RWPE1 (cell line): ENCODE measurements at regions not wholly inside any gene's neighbourhood (a gene's known extent, or its start where the extent isn't known, plus 50 kb on each side); places are given as distances from the start of the nearest gene placed in this dataset.

Experiments
- CTCF ChIA-PET: fragments of 350-600 bp; sonication (Branson Sonifier 250); formaldehyde crosslinking; extraction: SDS; loops from one replicate; lab custom pipeline; 2021; lab: Yijun Ruan, JAX
- POLR2A ChIA-PET: fragments of 400-600 bp; formaldehyde crosslinking; extraction: SDS; loops from one replicate; lab custom pipeline; 2020; ENCODE audit warnings: antibody characterized with exemption; ENCODE audit not compliant: low non-redundant PET; lab: Yijun Ruan, JAX
- DNase-seq: peaks from one replicate; pipeline ENCODE4 v3.0.0; 2012; ENCODE audit warnings: low spot score
- H3K27ac ChIP-seq: fragments of 450-650 bp; 2 replicates; pipeline ENCODE4 v1.5.1; 2017
- CTCF ChIP-seq: fragments of 450-650 bp; conservative IDR thresholded peaks from 2 replicates; pipeline ENCODE4 v1.5.1; 2017; ENCODE audit warnings: low read depth, mild to moderate bottlenecking

DNA sequence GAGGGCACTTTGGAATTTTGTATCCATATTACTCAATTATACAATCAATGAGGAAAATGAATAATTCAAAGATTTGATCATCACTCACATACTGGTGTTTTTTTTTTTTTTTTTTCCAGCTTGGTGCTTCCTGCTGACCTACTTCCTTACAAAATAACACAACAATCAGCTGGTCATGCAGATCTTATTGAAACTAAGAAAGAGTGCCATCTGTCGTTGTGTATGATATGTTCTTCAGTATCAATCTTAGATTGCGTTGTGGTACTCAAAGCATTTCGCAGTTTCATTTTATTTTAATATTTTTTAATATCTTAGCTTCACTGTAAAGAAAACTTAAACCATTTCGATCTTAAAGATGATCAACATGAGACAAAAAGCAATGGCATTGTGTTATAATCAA lies 155.6 kb downstream of the OGFRL1 start:
- ChIA-PET POLR2A (no interaction called here), CTCF (interaction anchor here (0.6 kb wide), 2 partner anchors 16 to 128 kb away, joined by 3 to 5 read pairs; no protein-coding TSS in a partner anchor)
- H3K27ac ChIP-seq, result no peak overlapping the region
- TF ChIP-seq CTCF, result no peak
- DNase-seq, result no peak

- CTCF ChIA-PET, result no interaction called here
- POLR2A ChIA-PET, result no interaction called here
- DNase-seq, result no peak
- no peak overlapping the region for H3K27ac ChIP-seq
- TF ChIP-seq CTCF, result no peak
Observed at GRCh38 chr6:71446057-71446456, 157.4 kb downstream of the OGFRL1 start.

GRCh38 chr6:71446470-71446869 lies 157.9 kb downstream of the OGFRL1 start:
- ChIA-PET POLR2A (no interaction called here), CTCF (no interaction called here)
- no peak overlapping the region for H3K27ac ChIP-seq
- no peak for TF ChIP-seq CTCF
- no peak for DNase-seq

DNA sequence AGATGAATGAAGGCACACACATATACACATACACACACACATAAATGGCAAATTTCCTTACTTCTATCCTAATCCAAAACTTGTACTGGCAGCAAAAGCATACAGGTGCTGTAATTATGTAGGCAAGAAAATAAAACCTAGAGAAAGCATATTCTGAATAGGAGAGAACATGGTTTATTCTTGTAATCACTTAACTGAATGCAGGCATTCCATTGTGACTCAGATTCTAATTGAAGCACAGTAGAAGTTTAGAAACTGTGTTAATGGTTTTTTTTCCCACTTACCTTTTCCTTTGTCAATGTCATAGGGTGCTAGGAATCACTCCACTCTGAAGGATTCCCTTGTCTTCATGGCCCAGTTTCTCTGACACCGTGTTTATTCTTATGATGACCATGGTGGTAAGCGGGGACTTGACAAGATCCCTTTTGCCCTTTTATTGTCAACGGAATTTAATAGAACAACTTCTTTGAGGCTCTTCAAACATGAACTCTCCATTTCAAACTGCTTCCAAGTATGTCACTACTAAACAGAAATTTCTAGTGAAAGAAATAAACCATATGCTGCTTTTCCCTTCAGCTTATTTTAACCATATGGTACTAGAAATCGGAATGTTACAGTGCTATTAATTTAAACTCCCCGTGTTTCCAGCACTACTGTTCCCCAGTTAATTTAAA lies 164.2 kb downstream of the OGFRL1 start:
- POLR2A ChIA-PET, result no interaction called here
- CTCF ChIA-PET, result interaction anchor here (1.0 kb wide), 1 partner anchor 46 kb away, joined by 3 read pairs; no protein-coding TSS in a partner anchor
- no peak overlapping the region for H3K27ac ChIP-seq
- no peak for TF ChIP-seq CTCF
- DNase-seq, result no peak

DNA sequence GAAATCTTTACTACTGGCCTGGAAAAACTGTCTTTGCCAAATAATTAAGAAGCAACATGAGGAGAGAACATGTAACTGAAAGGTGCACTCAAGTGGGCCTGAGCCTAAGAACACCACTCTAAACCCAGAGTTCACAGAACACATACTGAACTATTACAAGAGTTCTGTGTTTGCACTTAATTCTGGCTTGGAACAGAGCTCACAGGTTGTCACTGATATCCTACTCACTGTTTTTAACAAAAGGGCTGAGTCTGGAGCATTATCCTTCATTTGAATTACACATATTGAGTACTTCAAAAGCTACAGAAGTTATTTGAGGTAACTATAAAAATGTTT lies 164.7 kb downstream of the OGFRL1 start:
- DNase-seq, result no peak
- ChIA-PET CTCF (interaction anchor here (1.0 kb wide), 1 partner anchor 46 kb away, joined by 3 read pairs; no protein-coding TSS in a partner anchor), POLR2A (no interaction called here)
- H3K27ac ChIP-seq, result no peak overlapping the region
- no peak for TF ChIP-seq CTCF

DNA sequence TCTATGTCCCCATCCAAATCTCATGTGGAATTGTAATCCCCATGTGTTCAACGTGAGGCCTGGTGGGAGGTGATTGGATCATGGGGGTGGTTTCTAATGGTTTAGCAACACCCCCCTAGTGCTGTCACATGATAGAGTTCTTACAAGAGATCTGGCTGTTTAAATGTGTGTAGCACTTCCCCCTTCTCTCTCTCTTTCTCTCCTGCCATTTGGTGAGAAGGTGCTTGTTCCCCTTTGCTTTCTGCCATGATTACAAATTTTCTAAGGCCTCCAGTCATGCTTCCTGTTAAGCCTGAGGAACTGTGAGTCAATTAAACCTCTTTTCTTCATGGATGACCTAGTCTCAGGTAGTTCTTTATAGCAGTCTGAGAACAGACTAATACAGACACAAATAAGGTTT lies 165.4 kb downstream of the OGFRL1 start:
- ChIA-PET CTCF (interaction anchor here (1.0 kb wide), 1 partner anchor 45 kb away, joined by 3 read pairs; no protein-coding TSS in a partner anchor), POLR2A (no interaction called here)
- no peak for DNase-seq
- TF ChIP-seq CTCF, result no peak
- H3K27ac ChIP-seq, result no peak overlapping the region
